Sigmoid colon (tissue), 4 donors: ENCODE measurements at regions not wholly inside any gene's neighbourhood (a gene's known extent, or its start where the extent isn't known, plus 50 kb on each side); places are given as distances from the start of the nearest gene placed in this dataset.

Experiments used
- CTCF ChIP-seq, 4 experiments: fragments of 450-650 bp in 3 of 4; fragments of 200-600 bp in 1 of 4; IDR thresholded peaks; one replicate each; pipeline ENCODE4 v1.5.1; 2016 to 2019; ENCODE audit warnings: antibody characterized with exemption in 4 of 4, mild to moderate bottlenecking in 3 of 4, moderate library complexity in 2 of 4
- EP300 ChIP-seq, 4 donors: sonication (generic); formaldehyde crosslinking; IDR thresholded peaks; one replicate each; pipeline ENCODE4 v1.6.1; 2017; ENCODE audit warnings: antibody characterized with exemption in 4 of 4

- TF ChIP-seq CTCF (IDR thresholded peaks at IDR 0.05) (no peak), EP300 (IDR thresholded peaks at IDR 0.05) (no peak)
These were observed 167.5 kb upstream of the ITGA4 start for GRCh38 chr2:181289698-181290097.
